Iris pigment epithelial cell (primary cell): ENCODE measurements at regions not wholly inside any gene's neighbourhood (a gene's known extent, or its start where the extent isn't known, plus 50 kb on each side); places are given as distances from the start of the nearest gene placed in this dataset.
A peak's percentile ranks its signal among the peaks of the same experiment; 100 is the strongest.
"Not testable (repeated sequence)": the region's sequence is repeated elsewhere in the genome, so short reads cannot be mapped to it uniquely, and the experiment has no call there.

Source experiments
- DNase-seq: peaks from one replicate; pipeline ENCODE4 v3.0.0-alpha.2; 2011; ENCODE audit warnings: low read depth

GRCh38 chr7:127530148-127530547 lies 55.2 kb downstream of the GCC1 start:
- DNase-seq, result no peak

- no peak for DNase-seq
These were observed 57.8 kb downstream of the GCC1 start for GRCh38 chr7:127527561-127527960.

GRCh38 chr7:127525866-127526480 lies 59.4 kb downstream of the GCC1 start:
- no peak for DNase-seq

GRCh38 chr7:127516320-127516719 lies 69.1 kb downstream of the GCC1 start:
- DNase-seq, result no peak

GRCh38 chr7:127514499-127514898 lies 70.9 kb downstream of the GCC1 start:
- DNase-seq, result peak; percentile 40

GRCh38 chr7:127513311-127513710 lies 72.1 kb downstream of the GCC1 start:
- no peak for DNase-seq

- DNase-seq, result no peak
These were observed 72.7 kb downstream of the GCC1 start for GRCh38 chr7:127512663-127513062.

- peak; percentile 18 for DNase-seq
These were observed 80.7 kb downstream of the GCC1 start for GRCh38 chr7:127504715-127505114.

GRCh38 chr7:127501817-127502216 lies 83.6 kb downstream of the GCC1 start:
- DNase-seq, result no peak

- DNase-seq, result no peak
These were observed 94.9 kb upstream of the ZNF800 start for GRCh38 chr7:127487381-127487780.

GRCh38 chr7:127486654-127487053 lies 94.1 kb upstream of the ZNF800 start:
- peak; percentile 4 for DNase-seq

GRCh38 chr7:127485482-127485881 lies 93.0 kb upstream of the ZNF800 start:
- no peak for DNase-seq

GRCh38 chr7:127484954-127485353 lies 92.4 kb upstream of the ZNF800 start:
- no peak for DNase-seq

GRCh38 chr7:127478461-127478860 lies 86.0 kb upstream of the ZNF800 start:
- no peak for DNase-seq

- DNase-seq, result no peak
These were observed 85.5 kb upstream of the ZNF800 start for GRCh38 chr7:127478024-127478355.

GRCh38 chr7:127477295-127478023 lies 85.0 kb upstream of the ZNF800 start:
- DNase-seq, result no peak

- DNase-seq, result no peak
These were observed 84.1 kb upstream of the ZNF800 start for GRCh38 chr7:127476618-127477017.

- peak; percentile 19 for DNase-seq
These were observed 81.9 kb upstream of the ZNF800 start for GRCh38 chr7:127474457-127474856.

- no peak for DNase-seq
These were observed 80.9 kb upstream of the ZNF800 start for GRCh38 chr7:127473409-127473808.

GRCh38 chr7:127460077-127460476 lies 67.6 kb upstream of the ZNF800 start:
- DNase-seq, result no peak

GRCh38 chr7:127451258-127451657 lies 58.8 kb upstream of the ZNF800 start:
- DNase-seq, result not testable (repeated sequence)

- DNase-seq, result no peak
These were observed 56.1 kb upstream of the ZNF800 start for GRCh38 chr7:127448566-127448965.

GRCh38 chr7:127447326-127447945 lies 54.9 kb upstream of the ZNF800 start:
- DNase-seq, result peak; percentile 77

- DNase-seq, result no peak
These were observed 54.3 kb upstream of the ZNF800 start for GRCh38 chr7:127446842-127447241.
